Left ventricle myocardium superior (tissue), 1 donor: ENCODE measurements at regions not wholly inside any gene's neighbourhood (a gene's known extent, or its start where the extent isn't known, plus 50 kb on each side); places are given as distances from the start of the nearest gene placed in this dataset.

ENCODE experiments used
- ATAC-seq: fragments of 200-7000 bp; cut with Tn5 transposase; one replicate; pipeline ENCODE4 v1.9.1; 2020; ENCODE audit warnings: mild to moderate bottlenecking, moderate library complexity
- DNase-seq: peaks from one replicate; pipeline ENCODE4 v3.0.0-alpha.2; 2020
- intact Hi-C: fragments of 100-400 bp; cut with micrococcal nuclease; formaldehyde crosslinking; loops from one replicate; pipeline ENCODE4 v1.11.0; 2022
- donor health status: DM: no; HTN: yes; CAD: no; lungs with severe emphysema.

DNA sequence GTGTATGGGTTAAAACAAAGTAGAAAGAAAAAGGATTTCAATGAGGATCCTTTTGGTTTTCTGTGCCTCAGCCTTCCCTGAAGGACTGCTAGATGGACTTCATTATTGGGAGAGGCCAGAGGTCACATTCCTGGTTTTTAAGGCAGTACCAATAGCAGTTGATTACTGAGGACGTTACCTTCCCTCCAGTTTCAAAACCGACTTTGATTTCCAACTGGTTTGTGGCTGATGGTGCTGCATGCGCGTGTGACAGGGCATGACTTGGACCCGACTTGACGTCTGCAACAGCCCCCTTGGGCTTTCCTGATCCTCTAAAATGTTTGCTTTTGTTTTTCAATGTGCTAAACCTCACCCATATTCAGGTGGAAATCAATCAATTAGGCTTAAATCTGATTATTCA lies 314.3 kb upstream of the ARGLU1 start:
- DNase-seq (no peak), ATAC-seq (no peak)

DNA sequence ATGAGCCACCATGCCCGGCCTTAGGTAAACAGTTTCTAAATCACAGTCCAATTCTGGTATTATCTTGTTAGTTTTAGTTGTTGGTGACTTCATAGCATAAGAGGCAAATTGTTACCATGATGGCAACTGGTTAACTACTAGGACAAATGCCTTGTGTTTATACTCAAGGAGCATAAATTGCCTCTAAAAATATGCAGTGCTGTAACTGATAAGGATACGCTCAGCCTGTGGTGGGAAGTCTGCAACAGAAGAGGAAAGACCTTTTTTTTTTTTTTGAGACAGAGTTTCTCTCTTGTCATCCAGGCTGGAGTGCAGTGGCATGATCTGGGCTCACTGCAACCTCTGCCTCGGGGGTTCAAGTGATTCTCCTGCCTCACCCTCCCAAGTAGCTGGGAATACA lies 311.9 kb upstream of the ARGLU1 start:
- ATAC-seq (no peak), DNase-seq (no peak)
- intact Hi-C loops: no loop called here

More for the DNA sequence above, 314.3 kb upstream of the ARGLU1 start:
- intact Hi-C loops: no loop called here

DNA sequence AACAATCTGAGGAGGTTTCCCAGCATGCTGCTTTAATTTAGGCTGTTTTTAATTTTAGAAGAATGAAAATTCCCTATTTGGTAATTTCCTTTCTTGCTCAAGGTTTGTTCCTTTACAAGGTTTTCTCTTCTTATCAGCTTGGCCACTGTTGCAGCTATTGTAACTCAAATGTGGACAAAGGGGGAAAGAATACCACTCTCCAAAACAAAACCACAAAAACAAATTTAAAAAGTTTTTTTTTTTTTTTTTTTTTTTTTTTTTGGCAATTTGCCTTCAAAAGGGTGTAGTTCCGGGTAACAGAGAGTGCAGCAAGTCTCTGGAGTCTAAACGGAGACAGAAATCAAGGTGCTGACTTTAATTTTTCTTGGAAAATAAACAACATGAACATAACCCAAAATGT lies 306.4 kb upstream of the ARGLU1 start:
- DNase-seq (no peak), ATAC-seq (peak; percentile 23)
- intact Hi-C loops: no loop called here

DNA sequence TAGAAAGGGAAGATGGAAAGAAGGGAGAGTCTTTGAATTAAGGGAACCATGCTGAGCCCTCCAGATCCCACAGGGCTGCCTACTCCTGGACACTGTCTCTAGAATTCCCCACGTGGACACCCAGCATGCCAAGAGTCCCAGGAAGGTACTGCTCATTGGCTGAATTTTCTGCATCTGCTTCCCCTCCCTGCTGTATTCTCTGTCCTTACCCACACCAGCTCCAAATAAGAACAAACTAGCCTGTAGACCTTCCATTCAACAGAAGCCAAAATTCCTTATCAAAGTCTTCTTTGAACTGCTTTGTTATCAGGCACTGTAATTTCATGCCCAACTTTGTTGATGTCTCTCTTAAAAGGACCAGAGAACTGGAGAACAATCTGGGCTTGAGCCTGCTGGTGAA lies 305.9 kb upstream of the ARGLU1 start:
- intact Hi-C loops: no loop called here
- DNase-seq: no peak
- no peak for ATAC-seq

DNA sequence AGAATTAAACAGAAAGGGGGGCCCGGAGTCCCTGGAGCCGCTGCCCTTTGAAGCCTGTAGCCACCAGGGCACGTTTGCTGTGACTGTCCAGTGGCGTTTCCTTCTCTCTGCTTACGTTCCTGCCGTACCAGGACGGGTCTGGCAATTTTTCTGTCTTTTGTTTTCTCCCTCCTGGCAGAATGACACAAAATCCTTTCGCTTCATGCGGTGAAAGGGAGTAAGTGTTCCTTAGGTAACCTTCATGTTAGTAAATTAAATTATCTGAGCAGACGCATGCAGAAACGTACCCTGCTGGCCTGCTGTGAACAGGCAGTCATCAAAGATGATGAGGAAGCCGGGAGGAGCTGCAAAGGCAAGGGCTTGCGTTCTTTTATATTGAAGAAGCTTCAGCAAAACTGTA lies 299.3 kb upstream of the ARGLU1 start:
- no peak for DNase-seq
- intact Hi-C loops: no loop called here
- no peak for ATAC-seq

DNA sequence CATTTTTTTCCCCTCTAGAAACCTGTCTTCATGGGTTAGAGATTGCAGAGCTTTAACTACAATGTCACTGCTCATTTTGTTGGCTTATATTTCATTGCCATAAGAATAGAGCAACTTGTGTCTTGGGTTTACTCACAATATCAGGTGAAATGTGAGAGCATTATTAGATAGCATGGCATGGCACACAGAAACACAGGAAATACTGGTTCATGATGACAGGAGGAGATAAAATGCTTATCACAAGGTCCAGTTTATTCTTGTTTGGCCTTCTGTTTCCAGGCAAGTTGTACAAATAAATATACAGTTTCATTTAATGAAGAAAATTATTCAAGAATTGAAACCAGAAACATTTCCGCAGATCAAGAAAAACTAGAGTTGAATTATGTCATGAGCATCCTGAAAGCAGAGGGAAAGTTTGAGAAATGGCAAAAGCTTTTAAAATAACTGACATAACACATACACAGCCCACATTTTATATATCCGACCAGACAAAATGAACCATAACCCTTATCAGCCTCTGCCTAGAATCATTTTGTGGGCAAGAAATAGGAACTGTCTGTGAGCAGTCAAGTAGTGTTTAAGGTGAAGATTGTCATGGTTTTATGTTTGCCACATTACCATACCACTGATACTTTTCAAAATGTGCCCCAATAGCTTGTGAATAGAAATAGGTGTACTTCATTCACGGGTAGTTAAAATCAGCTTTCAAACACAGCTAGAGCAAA lies 297.9 kb upstream of the ARGLU1 start:
- intact Hi-C loops: no loop called here
- ATAC-seq (no peak), DNase-seq (no peak)

DNA sequence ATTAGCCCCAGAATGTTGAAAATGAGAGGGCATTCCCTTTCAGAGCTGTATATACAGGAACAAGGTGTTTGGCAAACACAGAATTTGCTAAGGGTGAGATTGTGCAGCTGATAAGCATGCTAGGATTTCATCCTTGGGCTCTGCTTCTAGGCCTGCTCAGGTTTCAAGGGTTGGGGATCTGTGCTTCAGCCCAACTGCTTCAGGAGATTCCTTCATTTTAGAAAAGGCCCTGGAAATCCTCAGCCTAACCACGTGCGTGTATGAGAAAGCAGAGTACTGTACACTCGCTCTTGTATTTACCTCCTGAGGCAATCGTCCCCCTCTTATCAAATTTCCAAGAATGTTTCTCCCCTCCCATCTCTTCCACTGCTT lies 291.6 kb upstream of the ARGLU1 start:
- DNase-seq: no peak

DNA sequence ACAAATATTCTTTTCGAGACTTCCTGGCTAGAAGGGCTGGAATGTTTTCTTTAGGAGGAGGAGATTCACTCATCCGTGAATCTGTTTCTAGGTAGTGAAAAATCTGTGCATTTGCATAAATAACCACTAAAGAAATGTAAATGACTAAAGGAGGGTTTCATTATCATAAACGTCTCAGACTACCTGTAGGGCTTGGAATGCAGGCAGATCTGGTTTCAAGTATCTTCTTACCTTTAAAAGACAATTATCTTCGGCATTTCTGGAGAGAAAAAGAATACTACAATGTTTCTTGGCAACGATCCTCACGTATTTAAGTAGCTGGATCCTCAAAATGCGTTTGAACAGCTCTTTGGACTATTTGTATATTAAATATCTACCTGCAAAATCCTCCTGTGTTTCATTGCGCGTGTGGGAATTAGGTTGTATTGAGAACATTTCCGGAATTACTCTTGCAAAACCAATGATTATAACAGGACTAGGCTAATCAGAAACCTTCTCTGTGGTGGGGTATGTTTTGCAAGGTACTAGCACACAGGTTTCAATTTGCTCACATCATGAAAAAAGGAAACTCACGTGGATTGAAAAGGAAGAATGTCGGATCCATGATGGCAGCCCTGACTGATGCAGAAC lies 291.1 kb upstream of the ARGLU1 start:
- no peak for ATAC-seq
- no peak for DNase-seq
- intact Hi-C loops: no loop called here

More for the DNA sequence above, 291.6 kb upstream of the ARGLU1 start:
- no peak for ATAC-seq
- intact Hi-C loops: no loop called here

DNA sequence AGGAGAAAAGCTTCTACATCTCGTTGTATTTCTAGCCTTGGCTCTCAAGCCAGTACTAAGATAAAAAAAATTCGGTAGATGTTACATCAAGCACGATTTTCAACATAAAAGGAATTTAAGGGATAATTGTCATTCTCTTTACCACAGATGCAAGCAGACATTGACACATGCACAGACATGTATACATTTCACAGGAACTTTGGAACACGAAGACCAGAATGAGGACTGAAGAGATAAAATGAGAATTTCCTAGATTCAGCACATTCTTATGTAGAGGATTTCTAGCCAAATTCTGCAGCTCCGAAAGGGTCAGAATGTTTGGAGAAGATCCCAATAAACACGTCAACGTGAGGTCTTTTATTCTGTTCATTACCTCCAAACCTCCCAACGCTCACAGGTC lies 284.5 kb upstream of the ARGLU1 start:
- DNase-seq (no peak), ATAC-seq (no peak)
- intact Hi-C loops: no loop called here

DNA sequence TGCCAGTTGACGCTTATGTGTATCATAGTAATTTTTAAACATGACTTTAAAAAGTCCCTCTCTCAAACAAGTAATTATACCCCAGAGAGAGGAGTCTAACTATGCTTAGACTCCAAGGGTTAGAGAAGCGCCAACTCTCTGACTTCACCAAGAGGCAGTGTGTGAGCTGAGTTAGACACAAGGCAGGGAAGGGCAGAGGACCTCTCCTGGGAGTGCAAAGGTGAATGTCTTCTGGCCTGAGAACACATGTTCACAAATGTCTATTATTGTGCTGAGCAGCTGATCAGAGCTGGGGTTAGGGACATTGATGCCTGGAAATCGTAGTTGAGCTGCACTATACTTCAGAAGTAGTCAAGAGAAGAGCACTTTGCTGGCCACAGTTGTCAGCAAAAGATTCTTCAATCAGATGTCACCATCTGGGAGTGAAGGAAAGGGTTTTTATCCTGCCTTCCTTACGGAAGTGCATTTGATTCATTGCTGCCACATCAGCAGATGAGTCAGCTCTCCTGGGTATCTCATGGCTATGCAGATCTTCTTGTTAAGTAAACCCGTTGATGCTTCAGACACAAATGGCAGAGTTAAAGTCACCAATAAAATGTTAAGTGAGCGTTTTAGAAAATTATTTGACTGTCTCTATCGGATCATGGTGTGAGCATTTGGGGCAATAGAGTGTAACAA lies 283.2 kb upstream of the ARGLU1 start:
- DNase-seq (no peak), ATAC-seq (no peak)
- intact Hi-C loops: no loop called here

DNA sequence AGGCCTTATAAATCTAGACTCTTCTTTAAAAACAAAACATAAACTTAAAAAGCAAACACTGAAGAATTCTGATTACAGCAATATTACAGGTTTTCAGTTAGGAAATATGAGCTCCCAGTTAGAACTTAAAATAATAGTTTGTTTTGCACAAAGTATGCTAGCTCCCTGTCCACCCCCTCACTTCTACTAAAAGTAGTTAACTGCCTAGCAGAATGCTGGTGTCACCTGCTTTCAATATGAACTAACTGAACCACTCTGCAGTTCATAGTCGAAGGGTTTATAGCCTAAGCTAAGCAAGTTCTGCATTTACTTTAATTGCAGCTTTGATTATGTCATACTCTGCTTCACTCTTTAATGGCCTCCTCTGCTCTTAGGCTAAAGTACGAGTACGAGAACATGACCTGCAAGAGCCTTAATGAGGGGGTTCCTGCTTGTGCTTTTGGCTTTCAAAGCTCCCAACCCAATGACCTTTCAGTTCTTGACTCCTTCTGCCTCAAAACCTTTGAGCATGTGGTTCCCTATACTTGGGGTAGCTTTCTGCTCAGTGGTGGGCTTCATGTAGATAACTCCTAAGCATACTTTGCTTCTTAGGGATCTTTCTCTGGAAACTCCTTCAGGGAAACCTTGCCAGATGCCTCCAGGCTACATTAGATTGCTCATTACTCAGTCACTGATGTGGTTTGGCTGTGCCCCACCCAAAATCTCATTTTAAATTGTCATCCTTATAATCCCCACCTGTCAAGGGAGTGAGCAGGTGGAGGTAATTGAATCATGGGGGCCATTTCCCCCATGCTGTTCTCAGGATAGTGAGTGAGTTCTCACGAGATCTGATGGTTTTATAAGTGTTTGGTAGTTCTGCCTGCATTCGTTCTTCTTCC lies 278.9 kb upstream of the ARGLU1 start:
- no peak for ATAC-seq
- no peak for DNase-seq
- intact Hi-C loops: no loop called here

DNA sequence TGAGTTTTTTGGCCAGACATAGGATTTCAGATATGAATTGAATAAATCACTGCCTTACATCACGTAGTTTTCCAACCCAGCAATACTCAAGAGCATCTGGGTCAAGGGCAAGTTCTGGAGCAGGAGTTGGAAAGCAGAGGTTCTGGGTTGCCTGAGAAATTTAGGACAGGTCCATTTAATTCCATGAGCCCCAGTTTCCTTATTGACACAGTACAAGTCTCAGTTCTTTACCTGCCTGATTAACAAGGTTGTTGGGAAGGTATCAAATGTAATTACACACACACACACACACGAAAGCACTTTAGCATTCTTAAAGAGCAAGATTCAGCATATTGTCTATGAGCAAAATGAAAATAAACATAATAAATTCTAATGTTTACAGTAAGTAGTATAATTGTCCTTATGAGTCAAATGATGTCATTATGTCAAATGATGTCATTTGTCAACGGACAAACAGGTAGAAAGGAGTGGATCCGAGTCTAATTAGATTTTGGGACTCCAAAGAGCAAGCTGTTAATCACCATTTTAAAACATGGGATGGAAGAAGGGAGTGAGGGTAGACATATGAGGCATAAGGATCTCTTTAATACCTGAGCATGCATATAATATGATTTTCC lies 268.4 kb upstream of the ARGLU1 start:
- ATAC-seq (no peak), DNase-seq (no peak)
- intact Hi-C loops: no loop called here

DNA sequence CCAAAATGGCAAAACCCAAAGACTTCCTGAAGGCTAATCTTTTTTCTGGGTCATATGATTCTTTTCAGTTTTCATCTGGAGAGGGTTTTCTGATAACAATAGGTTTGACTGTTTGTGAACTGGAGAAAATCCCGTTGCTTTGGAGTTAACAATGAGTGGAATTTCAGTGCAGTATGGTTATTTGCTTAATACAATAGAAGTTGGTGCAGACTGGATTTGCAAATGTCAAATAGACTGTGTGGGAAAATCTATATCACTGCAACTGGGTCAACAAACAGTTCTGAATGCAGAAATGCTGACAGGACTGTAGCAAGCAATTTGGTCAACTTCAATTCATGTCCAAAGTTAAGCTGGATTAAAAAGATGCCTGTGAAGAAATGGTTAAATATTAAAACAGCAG lies 267.5 kb upstream of the ARGLU1 start:
- ATAC-seq (no peak), DNase-seq (no peak)
- intact Hi-C loops: no loop called here

DNA sequence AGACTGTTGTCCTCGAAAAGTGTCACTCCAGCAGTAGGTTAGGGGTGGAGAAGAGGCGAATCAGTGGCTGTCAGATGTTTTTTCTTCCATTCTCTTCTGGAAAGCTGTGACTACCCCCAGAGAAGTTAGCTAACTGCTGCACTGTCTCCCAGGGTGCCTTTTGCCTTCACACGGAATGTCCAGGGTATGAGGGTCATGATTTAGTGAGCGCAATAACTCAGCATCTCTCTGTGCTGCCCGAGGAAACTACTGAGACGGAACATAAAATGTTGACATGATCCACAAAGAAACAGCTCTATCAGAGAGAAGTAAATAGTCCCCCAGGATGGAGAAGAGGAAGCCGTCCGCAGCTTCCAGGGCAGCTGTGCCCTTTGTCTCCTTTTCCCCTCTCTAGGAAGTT lies 254.0 kb upstream of the ARGLU1 start:
- no peak for DNase-seq

DNA sequence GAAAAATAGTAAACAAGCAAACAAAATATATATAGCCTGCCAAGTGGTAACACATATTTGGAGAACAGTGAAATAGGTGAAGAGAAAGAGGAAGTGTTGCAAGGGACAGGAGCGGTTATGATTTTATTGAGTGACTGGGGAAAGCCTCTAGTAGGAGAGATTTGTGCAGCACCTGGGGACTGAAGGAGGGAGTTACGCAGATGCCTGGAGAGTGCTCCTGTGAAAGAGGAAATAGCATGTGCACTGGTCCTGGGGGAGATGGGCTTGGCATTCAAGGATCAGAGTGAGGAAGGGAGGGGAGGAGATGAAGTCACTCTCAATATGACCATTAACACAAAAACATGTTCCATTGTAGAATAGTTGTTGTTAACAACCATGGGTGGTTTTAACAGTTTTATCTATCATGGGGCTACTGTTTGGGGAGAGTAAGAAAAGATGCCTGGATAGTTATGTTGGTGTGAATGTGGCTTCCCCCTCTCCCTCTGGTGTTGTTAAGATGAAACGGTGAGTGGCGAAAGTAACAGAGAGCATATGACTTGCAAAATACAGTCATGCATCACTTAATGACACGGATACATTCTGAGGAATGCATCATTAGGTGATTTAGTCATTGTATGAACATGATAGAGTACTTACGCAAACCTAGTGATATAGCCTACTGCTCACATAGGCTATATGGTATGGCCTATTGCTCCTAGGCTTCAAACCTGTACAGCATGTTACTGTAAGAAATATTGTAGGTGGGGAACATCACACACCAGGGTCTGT lies 251.7 kb upstream of the ARGLU1 start:
- ATAC-seq: no peak
- intact Hi-C loops: no loop called here
- DNase-seq: no peak

More for the DNA sequence above, 254.0 kb upstream of the ARGLU1 start:
- no peak for ATAC-seq
- intact Hi-C loops: no loop called here

DNA sequence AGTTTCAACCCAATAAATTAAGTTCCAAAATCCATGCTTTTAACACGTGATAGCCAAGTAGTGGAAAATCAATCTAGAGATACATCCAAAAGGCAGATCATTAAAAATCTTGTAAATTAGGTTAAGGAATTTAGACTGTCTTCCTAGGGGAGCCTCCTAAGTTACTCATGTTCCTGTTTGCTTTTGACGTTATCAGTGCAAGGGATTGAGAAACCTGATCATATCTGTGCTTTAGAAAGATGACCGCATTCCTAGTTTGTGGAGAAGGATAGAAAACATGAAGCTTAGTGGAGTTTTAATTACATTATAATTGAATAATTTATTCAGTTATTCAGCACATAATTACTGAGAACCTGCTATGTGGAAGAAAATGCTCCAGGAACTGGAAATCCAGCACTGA lies 251.0 kb upstream of the ARGLU1 start:
- no peak for ATAC-seq
- DNase-seq: no peak
- intact Hi-C loops: no loop called here

DNA sequence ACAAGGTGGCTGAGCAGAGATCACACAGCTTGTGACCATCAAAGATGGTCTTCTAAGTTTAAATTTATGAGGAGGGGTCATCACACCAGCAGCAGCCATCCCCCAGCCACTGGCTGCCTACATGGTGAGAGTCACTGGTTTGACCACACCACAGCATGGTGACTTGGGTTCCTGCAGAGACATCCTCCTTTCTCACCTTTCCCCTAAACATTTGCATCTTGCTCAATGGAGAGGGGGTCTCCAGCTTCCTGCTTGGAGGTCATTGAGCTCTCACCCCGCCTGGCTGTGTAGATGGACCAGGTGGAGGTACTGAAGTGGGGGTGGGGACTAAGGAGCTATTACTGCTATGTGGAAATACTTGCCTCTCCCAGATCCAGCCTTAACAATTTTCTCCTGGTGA lies 247.6 kb upstream of the ARGLU1 start:
- DNase-seq (no peak), ATAC-seq (no peak)
- intact Hi-C loops: no loop called here

DNA sequence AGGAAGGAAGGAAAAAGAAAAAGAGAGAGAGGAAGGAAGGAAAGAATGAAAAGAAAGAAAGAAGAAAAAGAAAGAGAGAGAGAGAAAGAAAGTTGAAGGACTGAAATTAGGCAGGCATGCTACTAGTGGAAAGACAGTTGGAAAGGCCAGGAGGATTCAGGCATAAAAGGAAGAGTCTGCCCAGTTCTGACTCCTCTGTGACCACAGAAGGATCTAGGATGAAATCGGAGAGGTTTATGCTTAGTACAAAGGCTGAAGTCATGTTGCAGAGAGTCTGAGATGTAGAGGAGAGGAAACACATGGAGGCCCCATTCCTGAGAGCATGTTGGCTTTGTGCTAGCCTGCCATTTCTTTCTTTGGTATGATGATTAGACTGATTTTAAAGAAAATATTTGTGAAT lies 246.5 kb upstream of the ARGLU1 start:
- intact Hi-C loops: no loop called here
- no peak for DNase-seq
- ATAC-seq: no peak

DNA sequence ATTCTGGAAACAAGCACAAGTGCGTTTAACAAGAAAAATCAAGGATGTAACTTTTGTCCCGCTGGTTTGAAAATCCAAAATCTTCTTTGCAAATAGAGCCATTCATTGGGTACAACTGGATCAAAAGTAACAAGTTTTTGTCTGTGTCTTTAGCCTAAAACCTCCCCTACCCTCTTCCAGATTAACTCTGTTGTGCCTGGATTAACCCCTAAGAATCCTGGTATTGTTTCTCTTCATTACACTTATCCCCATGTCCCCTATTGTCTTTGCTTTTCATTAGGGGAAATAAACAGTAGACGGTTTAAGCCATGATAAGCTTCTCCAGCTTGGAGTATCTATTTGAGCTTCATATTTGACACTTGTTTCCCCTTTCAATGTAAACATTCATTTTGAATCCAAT lies 242.1 kb upstream of the ARGLU1 start:
- ATAC-seq: no peak
- intact Hi-C loops: no loop called here

More for the DNA sequence above, 242.1 kb upstream of the ARGLU1 start:
- DNase-seq: no peak
